ENCODE measurements at regions not wholly inside any gene's neighbourhood (a gene's known extent, or its start where the extent isn't known, plus 50 kb on each side); places are given as distances from the start of the nearest gene placed in this dataset.

DNA sequence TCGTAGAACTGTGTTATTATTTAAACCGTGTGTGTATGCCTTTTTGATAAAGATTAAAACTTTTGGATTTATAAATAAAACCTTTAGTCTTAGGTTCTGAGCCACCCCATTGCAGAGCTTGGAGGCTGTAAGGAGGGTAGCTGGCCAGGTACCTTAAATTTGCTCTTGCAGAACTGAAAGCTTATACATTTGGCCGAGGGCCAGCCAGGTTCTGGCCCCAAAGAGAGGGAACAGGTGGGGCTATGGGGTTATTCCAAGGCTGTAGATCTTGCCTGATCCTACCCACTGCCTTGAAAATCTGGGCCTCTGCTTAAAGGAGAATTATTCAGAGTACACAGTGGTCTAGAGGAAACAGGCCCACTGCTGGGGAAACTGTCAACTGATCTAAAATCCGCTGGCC, 59.6 kb downstream of the CAMK2N1 start:
- in situ Hi-C loops (cut with HindIII; ENCODE audit: low pct_ligation_motif_present, low sequenced_read_pairs), result no loop called here
- Histone ChIP-seq H3K27me3 (replicated peaks) (no peaks in the 10 kb centered on the region), H3K36me3 (replicated peaks) (no peaks in the 10 kb centered on the region), H3K27ac (no peak overlapping the region), H3K4me3 (ENCODE audit: low read depth, low read length) (no peak overlapping the region)
- TF ChIP-seq, protein P1, sequence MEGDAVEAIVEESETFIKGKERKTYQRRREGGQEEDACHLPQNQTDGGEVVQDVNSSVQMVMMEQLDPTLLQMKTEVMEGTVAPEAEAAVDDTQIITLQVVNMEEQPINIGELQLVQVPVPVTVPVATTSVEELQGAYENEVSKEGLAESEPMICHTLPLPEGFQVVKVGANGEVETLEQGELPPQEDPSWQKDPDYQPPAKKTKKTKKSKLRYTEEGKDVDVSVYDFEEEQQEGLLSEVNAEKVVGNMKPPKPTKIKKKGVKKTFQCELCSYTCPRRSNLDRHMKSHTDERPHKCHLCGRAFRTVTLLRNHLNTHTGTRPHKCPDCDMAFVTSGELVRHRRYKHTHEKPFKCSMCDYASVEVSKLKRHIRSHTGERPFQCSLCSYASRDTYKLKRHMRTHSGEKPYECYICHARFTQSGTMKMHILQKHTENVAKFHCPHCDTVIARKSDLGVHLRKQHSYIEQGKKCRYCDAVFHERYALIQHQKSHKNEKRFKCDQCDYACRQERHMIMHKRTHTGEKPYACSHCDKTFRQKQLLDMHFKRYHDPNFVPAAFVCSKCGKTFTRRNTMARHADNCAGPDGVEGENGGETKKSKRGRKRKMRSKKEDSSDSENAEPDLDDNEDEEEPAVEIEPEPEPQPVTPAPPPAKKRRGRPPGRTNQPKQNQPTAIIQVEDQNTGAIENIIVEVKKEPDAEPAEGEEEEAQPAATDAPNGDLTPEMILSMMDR (IDR thresholded peaks at IDR 0.05; ENCODE audit: low read depth, low read length, missing control alignments), result no peak
- no peak for DNase-seq

- Histone ChIP-seq H3K27ac (no peak overlapping the region), H3K27me3 (replicated peaks) (no peaks in the 10 kb centered on the region), H3K36me3 (replicated peaks) (no peaks in the 10 kb centered on the region), H3K4me3 (ENCODE audit: low read depth, low read length) (no peak overlapping the region)
- in situ Hi-C loops (cut with HindIII; ENCODE audit: low pct_ligation_motif_present, low sequenced_read_pairs), result no loop called here
- no peak for DNase-seq
- TF ChIP-seq, protein P1 (IDR thresholded peaks at IDR 0.05; ENCODE audit: low read depth, low read length, missing control alignments), result no peak
Observed at GRCh38 chr1:20425622-20426021, 60.4 kb downstream of the CAMK2N1 start.

DNA sequence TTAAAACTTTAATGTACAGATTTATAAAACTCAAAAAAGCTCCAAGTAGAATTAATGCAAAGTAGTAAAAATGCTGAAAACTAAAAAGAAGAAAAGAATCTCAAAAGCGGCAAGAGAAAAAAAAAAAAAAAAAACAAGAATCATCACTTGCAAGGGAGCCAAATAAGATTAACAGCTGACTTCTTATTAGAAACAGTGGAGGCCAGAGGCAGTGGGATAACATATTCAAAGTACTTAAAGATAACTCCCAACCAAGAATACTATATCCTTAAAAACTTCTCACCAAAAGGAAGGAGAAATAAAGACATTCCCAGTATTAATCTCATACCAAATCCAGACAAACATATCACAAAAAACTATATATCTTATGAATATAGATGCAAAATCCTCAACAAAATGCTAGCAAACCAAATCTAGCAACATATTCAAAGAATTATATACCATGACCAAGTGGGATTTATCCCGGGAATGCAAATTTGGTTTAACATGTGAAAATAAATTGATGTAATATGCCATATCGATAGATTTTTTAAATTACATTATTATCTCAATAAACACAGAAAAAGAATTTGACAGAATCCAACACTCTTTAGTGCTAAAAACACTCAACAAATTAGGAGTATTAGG, 62.7 kb downstream of the CAMK2N1 start:
- no peaks in the 10 kb centered on the region for H3K27me3 ChIP-seq (replicated peaks)
- H3K36me3 ChIP-seq (replicated peaks), result no peaks in the 10 kb centered on the region
- no peak overlapping the region for H3K4me3 ChIP-seq (ENCODE audit: low read depth, low read length)
- TF ChIP-seq, protein P1 (IDR thresholded peaks at IDR 0.05; ENCODE audit: low read depth, low read length, missing control alignments), result no peak
- in situ Hi-C loops (cut with HindIII; ENCODE audit: low pct_ligation_motif_present, low sequenced_read_pairs), result no loop called here
- no peak for DNase-seq
- H3K27ac ChIP-seq, result no peak overlapping the region

DNA sequence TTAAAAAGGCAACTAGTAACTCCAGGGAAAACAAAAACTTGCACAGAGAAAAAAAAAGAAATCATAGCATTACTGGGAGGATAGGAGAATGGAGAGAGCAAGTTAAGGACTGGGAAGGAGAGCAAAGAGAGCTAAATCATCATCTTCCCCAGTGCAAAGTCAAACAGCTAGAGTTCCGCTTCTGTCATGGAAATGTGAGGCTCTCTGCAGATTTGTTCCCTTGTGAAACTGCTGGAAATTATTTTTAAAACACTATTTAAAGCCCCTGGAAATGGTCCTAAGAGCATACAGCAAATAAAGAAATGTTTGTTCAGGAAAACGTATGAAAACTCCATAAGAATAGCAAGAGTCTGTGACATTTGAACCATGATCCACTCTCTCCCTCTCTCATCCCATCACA, 64.6 kb downstream of the CAMK2N1 start:
- no peak overlapping the region for H3K4me3 ChIP-seq (ENCODE audit: low read depth, low read length)

DNA sequence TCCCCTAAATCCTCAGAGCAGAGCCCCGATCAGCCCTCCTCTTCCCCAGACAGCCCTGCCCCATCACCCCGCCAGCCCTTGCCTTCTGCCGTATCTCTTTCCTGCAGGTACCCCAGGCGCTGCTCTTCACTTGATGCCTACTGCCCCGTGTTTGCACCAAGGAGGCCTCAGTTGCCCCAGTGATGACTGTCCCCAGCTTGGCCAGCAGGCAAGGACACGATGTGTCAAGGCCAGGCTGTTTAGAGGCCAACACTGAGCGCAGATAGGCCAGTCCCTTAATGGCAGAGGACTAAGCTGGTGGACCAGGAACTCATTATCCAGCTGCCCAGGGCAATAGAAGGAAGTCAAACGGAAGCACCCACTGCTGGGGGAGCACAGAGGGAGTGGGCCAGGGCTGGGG, 68.4 kb downstream of the CAMK2N1 start:
- Histone ChIP-seq H3K36me3 (replicated peaks) (no peaks in the 10 kb centered on the region), H3K27me3 (replicated peaks) (no peaks in the 10 kb centered on the region), H3K27ac (no peak overlapping the region), H3K4me3 (ENCODE audit: low read depth, low read length) (no peak overlapping the region)
- in situ Hi-C loops (cut with HindIII; ENCODE audit: low pct_ligation_motif_present, low sequenced_read_pairs), result no loop called here
- DNase-seq, result no peak
- TF ChIP-seq, protein P1 (IDR thresholded peaks at IDR 0.05; ENCODE audit: low read depth, low read length, missing control alignments), result no peak

More for the DNA sequence above, 64.6 kb downstream of the CAMK2N1 start:
- H3K27me3 ChIP-seq (replicated peaks), result no peaks in the 10 kb centered on the region
- no peaks in the 10 kb centered on the region for H3K36me3 ChIP-seq (replicated peaks)
- in situ Hi-C loops (cut with HindIII; ENCODE audit: low pct_ligation_motif_present, low sequenced_read_pairs), result no loop called here
- TF ChIP-seq, protein P1 (IDR thresholded peaks at IDR 0.05; ENCODE audit: low read depth, low read length, missing control alignments), result no peak
- no peak overlapping the region for H3K27ac ChIP-seq
- no peak for DNase-seq

DNA sequence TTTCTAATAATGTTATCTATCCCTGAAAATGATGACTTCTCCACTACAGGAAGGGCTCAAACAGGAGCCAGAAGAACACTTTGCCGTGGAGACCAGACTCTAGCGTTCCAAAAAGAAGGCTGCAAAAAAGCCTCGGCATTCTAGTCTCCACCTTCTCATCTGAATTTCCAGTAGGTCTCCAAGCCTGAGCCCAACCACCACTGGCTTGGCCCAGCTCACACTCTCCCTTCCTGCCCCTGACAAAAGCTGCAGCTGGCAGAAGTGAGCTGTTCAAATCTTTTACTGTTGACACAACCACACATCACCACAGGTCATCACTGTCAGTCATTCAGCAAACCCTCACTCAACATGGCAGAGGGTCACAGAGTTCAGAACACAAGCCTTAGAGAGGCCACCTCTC, 69.3 kb downstream of the CAMK2N1 start:
- no peak overlapping the region for H3K4me3 ChIP-seq (ENCODE audit: low read depth, low read length)
- H3K27ac ChIP-seq, result no peak overlapping the region
- in situ Hi-C loops (cut with HindIII; ENCODE audit: low pct_ligation_motif_present, low sequenced_read_pairs), result no loop called here
- H3K36me3 ChIP-seq (replicated peaks), result no peaks in the 10 kb centered on the region
- no peak for DNase-seq
- H3K27me3 ChIP-seq (replicated peaks), result no peaks in the 10 kb centered on the region
- TF ChIP-seq, protein P1 (IDR thresholded peaks at IDR 0.05; ENCODE audit: low read depth, low read length, missing control alignments), result no peak

Measured in brain microvascular endothelial cell (primary cell).